ENCODE measurements at regions not wholly inside any gene's neighbourhood (a gene's known extent, or its start where the extent isn't known, plus 50 kb on each side); places are given as distances from the start of the nearest gene placed in this dataset.

GRCh38 chr9:108743901-108744371 lies 111.8 kb downstream of the ACTL7B start (continued):
- TF ChIP-seq ZNF496 (CRISPR knock-in tag; IDR thresholded peaks at IDR 0.05; ENCODE audit: insufficient replicate concordance) (no peak), ZNF234 (CRISPR knock-in tag; conservative IDR thresholded peaks at IDR 0.05) (no peak), KLF13 (CRISPR knock-in tag; IDR thresholded peaks at IDR 0.05) (no peak), FUBP1 (CRISPR knock-in tag; IDR thresholded peaks at IDR 0.05; ENCODE audit: borderline replicate concordance) (no peak), CREM (IDR thresholded peaks at IDR 0.05) (no peak), CREM (CRISPR knock-in tag; IDR thresholded peaks at IDR 0.05) (no peak), KLF16 (CRISPR knock-in tag; IDR thresholded peaks at IDR 0.05) (no peak), SIX4 (CRISPR knock-in tag; IDR thresholded peaks at IDR 0.05) (no peak), PAXIP1 (CRISPR knock-in tag; conservative IDR thresholded peaks at IDR 0.05) (peak; percentile 36; the same call in 1 of the 2 replicates), ZNF770 (CRISPR knock-in tag; IDR thresholded peaks at IDR 0.05) (no peak), ZNF652 (CRISPR knock-in tag; IDR thresholded peaks at IDR 0.05; ENCODE audit: borderline replicate concordance, low read depth) (no peak), ZNF3 (CRISPR knock-in tag; IDR thresholded peaks at IDR 0.05) (no peak), YY1 (IDR thresholded peaks at IDR 0.05; ENCODE audit: insufficient read depth, insufficient replicate concordance, low read depth, low read length) (no peak), ZNF484 (CRISPR knock-in tag; IDR thresholded peaks at IDR 0.05; ENCODE audit: borderline replicate concordance, low read depth) (no peak), GABPB1 (CRISPR knock-in tag; IDR thresholded peaks at IDR 0.05) (no peak), FOXK2 (IDR thresholded peaks at IDR 0.05) (no peak), ZFP41 (CRISPR knock-in tag; IDR thresholded peaks at IDR 0.05; ENCODE audit: borderline replicate concordance) (no peak), ZBTB43 (CRISPR knock-in tag; conservative IDR thresholded peaks at IDR 0.05) (no peak), ZNF281 (CRISPR knock-in tag; IDR thresholded peaks at IDR 0.05; ENCODE audit: borderline replicate concordance) (no peak)

Measured in HepG2 (cell line).